Skeletal muscle tissue (tissue), 4 donors: ENCODE measurements at regions not wholly inside any gene's neighbourhood (a gene's known extent, or its start where the extent isn't known, plus 50 kb on each side); places are given as distances from the start of the nearest gene placed in this dataset. TPM values are rescaled to one million over a fixed set of nuclear protein-coding genes. Genes with fewer than 3 reads are reported as not detected.

Experiments used
- H3K27ac ChIP-seq: one replicate; pipeline ENCODE4 v1.7.0; 2013; ENCODE audit warnings: mild to moderate bottlenecking, low read depth, low read length, inconsistent platforms
- H3K27me3 ChIP-seq, 3 donors: one replicate each; pipeline ENCODE4 v1.7.0; 2013; ENCODE audit warnings: low read length in 3 of 3; ENCODE audit not compliant: control insufficient read depth in 3 of 3, insufficient read depth in 3 of 3
- H3K36me3 ChIP-seq, 3 donors: one replicate each; pipeline ENCODE4 v1.7.0; 2013; ENCODE audit warnings: low read length in 3 of 3; ENCODE audit not compliant: control insufficient read depth in 3 of 3, insufficient read depth in 3 of 3
- H3K4me1 ChIP-seq, 3 donors: one replicate each; pipeline ENCODE4 v1.7.0; 2013; ENCODE audit warnings: low read length in 3 of 3, mild to moderate bottlenecking in 3 of 3; ENCODE audit not compliant: control insufficient read depth in 3 of 3, insufficient read depth in 3 of 3
- H3K4me3 ChIP-seq, 3 donors: one replicate each; pipeline ENCODE4 v1.7.0; 2013; ENCODE audit warnings: low read length in 3 of 3
- H3K9ac ChIP-seq, 3 donors: one replicate each; pipeline ENCODE4 v1.7.0; 2013; ENCODE audit warnings: low read length in 3 of 3, mild to moderate bottlenecking in 3 of 3, moderate library complexity in 2 of 3, low read depth in 1 of 3
- H3K9me3 ChIP-seq, 3 donors: one replicate each; pipeline ENCODE4 v1.7.0; 2013; ENCODE audit warnings: low read length in 3 of 3; ENCODE audit not compliant: control insufficient read depth in 3 of 3
- small RNA-seq: library from RNA; depleted of rRNA; stranded (forward); fragments of <200 nt; gene quantifications from one replicate; pipeline ENCODE3, GENCODE V24; 2014
- donor health status: Osteomylitis.

DNA sequence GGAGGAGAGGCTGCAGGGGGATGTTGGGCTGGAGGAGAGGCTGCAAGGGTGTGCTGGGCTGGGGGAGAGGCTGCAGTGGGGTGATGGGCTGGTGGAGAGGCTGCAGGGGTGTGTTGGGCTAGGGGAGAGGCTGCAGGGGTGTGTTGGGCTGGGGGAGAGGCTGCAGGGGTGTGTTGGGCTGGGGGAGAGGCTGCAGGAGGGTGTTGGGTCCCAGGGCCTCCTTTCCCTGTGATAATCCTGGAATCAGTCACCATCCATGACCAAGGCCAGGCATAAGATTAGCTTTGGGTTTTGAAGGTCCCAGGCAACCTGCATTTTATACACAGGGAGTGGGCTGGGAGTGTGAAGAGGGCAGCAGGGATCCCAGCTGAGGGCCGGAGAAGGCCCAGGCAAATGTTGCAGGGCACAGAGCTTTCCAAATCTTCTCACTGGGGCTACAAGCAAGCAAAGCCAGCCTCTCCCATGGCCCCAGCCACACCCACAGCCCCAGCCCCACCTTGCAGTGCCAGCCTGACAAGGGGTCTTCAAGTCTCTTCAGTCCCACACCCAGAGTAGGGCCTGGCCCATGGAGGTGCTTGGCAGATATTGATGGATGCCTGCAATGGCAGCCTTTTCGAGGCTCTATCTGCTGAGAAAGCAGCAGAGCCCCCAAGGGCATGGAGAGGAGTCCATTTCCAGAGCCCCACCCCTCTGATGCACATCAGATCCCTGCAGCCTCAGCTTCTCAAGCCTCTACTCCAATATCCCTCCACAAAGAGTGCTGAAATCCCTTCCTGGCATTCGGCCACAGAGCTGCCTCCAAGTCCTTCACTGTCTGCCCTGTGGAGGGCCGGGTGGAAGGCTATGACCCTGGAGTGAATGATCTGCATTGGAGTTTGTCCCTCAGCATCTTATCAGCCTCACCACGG is 50.3 kb upstream of the GLI2 start:
- H3K4me3 ChIP-seq: no peak overlapping the region
- H3K36me3 ChIP-seq: no peaks in the 10 kb centered on the region
- H3K27ac ChIP-seq: no peak overlapping the region
- H3K9ac ChIP-seq: no peak overlapping the region
- H3K27me3 ChIP-seq: peaks cover 0 to 18% (median 8%) of the 10 kb centered on the region in 3 donors
- H3K9me3 ChIP-seq: no peaks in the 10 kb centered on the region
- H3K4me1 ChIP-seq: no peaks in the 10 kb centered on the region

Small RNA genes lying in the stretch of these regions (small RNA-seq; reads per million reads assigned to genes)
- gene RF00019: not detected
